ENCODE measurements at regions not wholly inside any gene's neighbourhood (a gene's known extent, or its start where the extent isn't known, plus 50 kb on each side); places are given as distances from the start of the nearest gene placed in this dataset.
"Not testable (repeated sequence)": the region's sequence is repeated elsewhere in the genome, so short reads cannot be mapped to it uniquely, and the experiment has no call there.

DNA sequence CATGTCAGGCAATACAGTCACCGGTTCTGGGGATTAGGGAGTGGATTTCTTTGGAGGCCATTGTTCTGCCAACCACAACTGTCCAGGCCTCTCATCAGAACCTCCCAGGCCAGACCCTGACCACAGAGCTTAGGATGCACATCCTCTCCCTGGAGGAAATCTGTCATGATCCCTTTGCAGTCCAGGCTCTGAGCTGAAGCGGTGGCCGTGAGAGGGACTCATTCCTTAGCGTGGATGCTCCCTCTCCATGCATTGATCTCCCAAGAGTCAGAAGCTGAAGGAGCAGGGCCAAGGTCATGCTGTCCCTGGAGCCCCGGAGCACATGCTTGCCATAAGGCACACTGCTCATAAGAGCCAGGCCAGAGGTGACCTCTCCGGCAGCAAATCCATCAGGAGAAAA, 181.4 kb downstream of the COPRS start:
- DNase-seq, result no peak

GRCh38 chr17:31677036-31677435, 182.0 kb downstream of the COPRS start:
- DNase-seq, result no peak

DNA sequence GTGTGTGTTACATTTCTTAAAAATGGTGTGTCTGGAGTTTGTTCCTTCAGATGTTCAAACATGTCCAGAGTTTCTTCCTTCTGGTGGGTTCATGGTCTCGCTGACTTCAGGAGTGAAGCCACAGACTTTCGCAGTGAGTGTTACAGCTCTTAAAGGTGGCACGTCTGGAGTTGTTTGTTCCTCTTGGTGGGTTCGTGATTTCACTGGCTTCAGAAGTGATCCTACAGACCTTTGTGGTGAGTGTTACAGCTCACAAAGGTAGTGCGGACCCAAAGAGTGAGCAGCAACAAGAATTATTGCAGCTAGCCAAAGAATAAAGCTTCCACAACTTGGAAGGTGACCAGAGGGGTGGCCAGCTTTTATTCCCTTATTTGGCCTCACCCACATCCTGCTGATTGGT, 183.7 kb downstream of the COPRS start:
- DNase-seq, result not testable (repeated sequence)

DNA sequence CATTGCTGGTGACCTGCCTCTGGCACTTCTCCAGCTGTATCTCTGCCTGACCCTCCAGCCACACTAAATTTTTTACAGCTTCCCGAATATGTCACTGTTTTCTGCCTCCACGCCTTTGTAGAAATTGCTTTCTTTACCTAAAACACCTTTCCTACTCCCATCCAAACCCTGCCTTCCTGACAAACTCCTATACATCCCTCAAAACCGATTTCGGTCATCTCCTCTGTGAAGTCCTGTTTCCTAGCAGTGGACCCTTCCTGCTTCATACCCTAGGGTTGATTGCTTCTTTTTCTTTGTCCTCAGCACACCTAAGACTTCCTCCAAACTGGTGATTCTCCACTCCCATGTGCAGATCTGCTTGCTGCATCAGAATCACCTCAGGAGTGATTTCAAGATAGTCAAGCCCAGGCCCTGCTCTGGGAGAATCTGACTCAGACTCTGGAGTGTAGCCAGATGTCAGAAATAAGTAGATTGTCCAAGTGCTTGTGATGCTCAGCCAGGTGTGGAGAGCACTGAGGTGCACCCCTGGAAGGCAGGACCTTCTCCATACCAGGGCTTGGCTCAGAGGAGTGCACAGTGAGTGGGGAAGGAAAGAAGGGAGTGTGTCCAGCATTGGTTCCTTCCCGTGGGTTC, 184.2 kb downstream of the COPRS start:
- no peak for DNase-seq

- DNase-seq, result no peak
These were observed 184.7 kb downstream of the COPRS start for GRCh38 chr17:31674305-31674704.

DNA sequence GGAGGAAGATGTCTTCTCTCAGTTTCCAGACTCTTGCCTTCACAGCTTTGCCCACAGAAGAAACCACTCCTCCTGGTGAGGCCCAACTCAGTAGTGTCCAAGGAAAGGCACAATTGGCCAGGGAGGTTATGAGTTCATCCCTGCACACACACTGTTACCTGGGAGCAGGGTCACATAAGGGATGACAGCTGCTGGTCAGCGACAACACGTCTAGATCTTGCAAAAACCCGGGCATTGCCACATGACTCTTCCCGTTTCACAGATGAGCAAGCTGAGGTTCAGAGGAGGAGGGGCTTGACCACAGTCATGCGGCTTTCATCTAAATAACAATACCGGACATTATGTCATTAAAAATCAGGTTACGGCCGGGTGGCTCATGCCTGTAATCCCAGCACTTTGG, 186.0 kb downstream of the COPRS start:
- DNase-seq, result no peak

DNA sequence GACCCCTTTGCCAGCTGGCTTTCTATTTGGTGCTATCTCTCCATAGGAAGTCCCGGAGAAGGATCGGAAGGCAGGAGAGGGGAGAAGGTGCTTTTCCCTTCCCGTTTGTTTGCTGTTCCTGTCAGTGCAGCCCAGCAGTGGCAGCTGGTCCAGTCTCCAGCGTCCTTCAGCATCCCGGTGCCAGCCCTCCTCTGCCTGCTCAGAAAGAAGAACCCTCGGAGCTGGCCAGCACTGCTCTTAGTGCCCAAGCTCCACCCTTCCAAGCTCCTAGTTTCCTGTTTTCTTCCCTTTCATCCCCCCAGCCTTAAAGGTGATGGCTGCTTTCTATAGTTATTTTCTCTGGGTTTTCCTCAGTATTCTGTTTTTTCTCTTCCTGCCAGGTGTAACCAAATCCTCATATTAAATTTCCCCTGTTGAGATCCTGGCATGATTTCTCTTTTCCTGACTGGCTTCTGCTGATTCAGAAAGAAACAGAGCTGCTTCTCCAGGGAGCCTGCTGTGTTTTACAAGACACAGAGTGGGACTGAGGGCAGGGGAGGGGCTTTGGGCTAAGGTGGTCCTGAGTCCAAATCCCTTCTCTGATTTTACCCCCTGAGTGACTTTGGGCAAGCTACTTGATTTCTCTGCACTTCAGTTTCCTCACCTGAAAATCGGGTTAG, 186.8 kb downstream of the COPRS start:
- no peak for DNase-seq

DNA sequence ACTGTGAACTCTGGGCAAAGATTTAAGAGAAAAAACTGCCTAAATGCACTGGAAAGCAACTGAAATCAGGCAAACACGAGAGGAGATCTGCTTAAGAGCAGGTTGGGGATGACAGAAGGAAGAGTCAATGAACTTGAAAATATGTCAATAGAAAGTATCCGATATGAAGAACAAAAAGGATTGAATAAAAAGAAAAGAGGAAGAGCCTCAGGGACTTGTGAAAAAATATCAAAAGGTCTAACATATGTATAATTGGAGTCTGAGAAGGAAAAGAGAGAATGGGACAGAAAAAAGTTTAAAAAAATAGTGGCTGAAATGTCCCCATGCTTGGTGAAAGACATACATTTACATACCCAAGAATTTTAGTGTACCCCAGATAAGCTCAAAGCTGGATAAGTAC, 195.5 kb downstream of the COPRS start:
- DNase-seq, result no peak

- no peak for DNase-seq
These were observed 198.4 kb downstream of the COPRS start for GRCh38 chr17:31660684-31661083.

DNA sequence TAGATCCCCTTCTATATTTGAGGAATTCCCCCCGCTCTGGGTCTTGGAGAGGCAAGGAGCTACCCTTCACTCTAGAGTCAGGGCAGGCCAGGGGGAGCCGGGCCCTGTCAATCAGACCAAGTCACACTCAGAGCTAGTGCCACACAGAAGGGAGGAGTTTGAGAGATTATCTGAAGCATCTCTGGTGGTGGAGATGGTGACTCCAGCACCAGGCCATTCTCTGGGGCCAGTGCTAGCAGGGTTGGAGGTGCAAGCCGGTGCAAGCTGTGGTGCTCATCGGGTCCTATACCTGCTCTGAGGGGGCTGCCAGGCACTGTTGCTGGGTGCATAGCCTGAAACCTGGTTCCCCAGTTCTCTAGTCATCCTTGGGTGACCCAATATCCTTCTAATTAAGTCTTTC, 201.2 kb downstream of the COPRS start:
- DNase-seq, result no peak

DNA sequence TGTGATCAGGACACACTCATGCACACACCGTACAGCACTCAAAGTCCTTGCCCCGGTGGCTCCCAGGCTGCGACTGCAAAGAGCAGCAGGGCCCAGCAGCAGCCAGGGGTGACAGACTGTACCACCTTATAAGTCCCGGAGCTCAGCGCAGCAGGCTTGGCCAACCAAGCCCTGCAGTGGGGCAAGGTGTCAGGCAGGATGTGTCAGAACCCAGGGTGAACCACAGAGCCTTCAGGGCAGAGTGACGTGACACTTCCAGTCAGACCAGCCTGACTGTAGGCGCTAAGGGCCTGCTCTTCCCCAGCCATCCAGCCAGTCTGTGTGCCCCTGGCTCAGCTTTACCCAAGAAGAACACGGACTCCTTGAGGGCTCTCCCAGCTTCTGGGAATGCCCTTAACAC, 204.1 kb downstream of the COPRS start:
- no peak for DNase-seq

DNA sequence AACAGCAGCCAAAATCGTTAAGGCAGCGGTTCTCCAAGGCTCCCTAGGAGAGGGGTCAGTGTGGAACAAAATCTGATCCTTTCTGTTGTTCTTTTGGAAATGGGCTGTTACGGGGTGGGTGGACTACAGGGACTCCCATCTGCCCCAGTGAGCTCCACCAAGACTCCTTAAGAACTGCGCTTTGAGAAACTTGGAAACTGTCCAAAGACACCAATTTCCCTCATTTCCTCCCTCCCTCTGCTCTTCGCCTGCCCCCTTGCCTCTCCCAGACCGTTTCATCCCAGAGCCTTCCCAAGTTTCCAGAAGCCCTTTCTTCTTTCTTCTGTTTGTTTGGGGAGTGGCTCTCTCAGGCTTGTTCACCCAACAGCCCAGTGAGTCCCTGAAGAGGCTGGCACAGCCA, 205.4 kb downstream of the COPRS start:
- no peak for DNase-seq

DNA sequence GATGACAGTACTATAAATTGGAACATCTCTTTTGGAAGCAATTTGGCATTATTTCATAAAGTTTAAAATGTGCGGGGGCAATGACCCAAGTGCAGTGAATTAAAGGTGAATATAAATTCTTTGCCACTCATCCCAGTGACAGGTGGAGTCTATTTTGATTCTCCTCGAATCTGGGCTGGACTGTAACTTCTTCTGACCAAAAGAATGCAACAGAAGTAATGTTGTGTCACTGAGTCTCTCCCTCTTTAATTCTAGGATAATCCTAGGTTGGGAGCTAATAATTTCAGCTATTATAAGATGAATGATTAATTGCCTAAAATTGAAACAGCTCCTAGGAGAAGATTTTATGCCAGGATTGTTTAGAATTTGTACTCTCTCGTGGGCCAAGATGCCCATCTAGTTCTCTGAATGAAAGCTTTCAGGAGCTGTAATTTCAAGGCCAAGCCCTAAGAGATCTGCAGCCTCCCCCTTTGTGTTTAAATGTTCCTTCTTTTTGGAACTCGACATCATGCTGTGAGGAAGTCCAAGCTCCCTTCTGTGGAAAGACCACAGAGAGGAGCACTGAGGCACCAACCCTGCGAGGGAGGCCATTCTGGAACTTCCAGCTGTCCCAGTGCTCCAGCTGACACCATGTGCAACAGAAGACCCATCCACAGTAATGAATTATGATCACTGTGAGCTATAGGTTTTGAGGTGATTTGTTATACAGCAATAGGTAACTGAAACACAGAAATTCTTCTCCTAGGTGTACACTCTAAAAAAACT, 208.1 kb downstream of the COPRS start:
- no peak for DNase-seq

GRCh38 chr17:31649302-31649701, 209.7 kb downstream of the COPRS start:
- no peak for DNase-seq

GRCh38 chr17:31647661-31648060, 211.4 kb downstream of the COPRS start:
- no peak for DNase-seq

DNA sequence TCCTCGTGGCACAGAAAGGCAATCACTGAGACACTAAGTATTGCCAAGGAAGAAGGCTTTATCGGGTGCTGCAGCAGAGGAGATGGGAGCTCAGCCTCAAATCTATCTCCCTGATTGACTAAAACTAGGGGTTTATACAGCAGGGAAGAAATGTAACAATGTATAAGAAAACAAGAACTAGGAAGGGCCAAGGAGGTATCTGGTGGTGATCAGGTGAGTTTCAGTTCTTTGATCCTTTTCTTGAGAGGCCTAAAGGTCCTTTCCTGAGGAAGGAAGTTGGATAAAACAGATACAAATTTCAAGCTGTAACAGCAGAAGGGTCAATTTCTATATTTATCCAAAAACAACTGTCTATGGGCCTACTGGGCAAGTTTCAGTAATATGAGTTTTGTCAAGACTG, 212.4 kb downstream of the COPRS start:
- DNase-seq, result no peak

DNA sequence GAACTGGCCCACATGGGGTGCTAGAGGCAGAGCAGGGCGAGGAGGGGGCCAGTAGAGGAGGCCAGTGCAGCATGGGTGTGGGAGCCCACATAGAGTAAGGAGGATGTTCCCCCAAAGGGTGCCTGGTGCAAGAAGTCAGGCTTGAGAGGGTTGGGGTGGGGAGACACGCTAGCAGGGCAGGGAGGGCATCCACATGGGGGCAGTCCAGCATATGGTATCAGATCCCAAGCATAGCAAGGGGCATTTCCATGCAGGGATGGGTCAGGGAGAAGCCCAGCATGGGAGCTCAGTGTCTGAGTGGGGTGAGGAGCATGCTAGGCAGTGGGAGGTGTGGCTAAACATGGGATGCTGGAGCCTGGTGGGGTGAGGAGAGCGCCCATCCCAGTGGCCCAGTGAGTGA, 213.7 kb downstream of the COPRS start:
- DNase-seq, result no peak

GRCh38 chr17:31631766-31632165, 227.3 kb downstream of the COPRS start:
- DNase-seq, result no peak

DNA sequence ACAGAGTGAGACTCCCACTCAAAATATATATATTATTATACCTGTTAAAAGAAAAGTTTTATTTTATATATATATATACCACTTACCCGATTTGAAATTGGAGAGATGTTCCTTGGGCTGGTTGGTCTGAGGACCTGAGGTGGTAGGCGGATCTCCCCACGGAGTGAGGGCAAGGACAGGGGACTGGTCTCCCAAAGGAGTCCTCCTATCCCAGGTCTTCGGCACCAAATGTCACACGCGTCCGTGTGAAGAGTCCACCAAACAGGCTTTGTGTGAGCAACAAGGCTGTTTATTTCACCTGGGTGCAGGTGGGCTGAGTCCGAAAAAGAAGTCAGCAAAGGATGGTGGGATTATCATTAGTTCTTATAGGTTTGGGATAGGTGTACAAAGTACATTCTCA, 228.2 kb downstream of the COPRS start:
- DNase-seq, result not testable (repeated sequence)

GRCh38 chr17:31629696-31630470, 229.2 kb downstream of the COPRS start:
- DNase-seq, result no peak

DNA sequence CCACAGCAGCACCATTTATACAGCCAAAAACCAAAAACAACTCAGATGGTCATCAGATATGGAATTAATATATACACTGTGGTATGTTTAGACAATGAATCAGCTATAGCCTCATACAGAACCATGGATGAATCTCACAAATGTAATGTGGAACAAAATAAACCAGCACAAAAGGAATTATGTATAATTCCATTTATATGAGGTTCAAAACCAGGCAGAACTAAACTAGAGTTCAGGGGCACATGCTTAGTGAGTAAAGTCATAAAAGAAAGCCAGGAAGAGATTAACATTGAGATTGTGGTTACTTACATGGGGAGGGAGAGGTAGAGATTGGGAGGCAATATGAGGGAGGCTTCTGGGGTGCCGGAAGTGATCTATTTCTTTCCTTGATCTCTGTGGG, 231.1 kb downstream of the COPRS start:
- DNase-seq, result no peak

DNA sequence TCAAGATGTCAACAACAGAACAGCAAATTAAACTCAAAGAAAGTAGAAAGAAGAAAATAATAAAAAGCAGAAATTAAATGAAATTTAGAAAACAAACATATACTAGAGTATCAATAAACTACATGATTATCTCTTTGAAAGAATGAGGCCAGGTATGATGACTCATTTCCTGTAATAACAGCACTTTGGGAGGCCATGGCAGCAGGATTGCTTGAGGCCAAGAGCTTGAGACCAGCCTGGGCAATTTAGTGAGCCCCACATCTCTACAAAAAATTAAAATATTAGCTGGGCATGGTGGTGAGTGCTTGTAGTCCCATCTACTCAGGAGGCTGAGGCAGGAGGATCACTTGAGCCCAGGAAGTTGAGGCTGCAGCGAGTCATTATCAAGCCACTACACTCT, 232.5 kb downstream of the RAB11FIP4 start:
- no peak for DNase-seq

DNA sequence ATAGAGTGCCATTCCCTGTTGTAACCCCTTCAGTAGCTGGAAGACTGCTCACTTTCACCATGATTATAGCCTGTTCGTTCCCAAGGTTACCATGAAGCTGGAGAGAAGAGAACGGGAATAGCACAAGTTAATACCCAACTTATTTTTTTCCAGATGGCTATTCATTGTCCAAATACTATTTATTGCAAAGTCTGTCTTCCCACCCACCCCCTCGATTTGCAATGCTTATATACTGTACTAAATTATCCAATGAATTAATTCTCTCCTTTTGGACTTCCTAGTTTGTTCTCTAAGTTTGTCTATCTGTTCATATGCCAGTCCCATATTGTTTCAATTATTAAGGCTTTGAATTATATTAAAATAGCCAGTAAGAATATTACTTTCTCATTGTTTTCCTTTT, 231.0 kb downstream of the RAB11FIP4 start:
- no peak for DNase-seq
